HG02943 (cell line): ENCODE measurements at regions not wholly inside any gene's neighbourhood (a gene's known extent, or its start where the extent isn't known, plus 50 kb on each side); places are given as distances from the start of the nearest gene placed in this dataset.

Source experiments
- ATAC-seq: cut with Tn5 transposase; IDR thresholded peaks from one replicate; pipeline ENCODE4 v1.9.1; 2021; ENCODE audit warnings: mild to moderate bottlenecking, low read depth, moderate library complexity; ENCODE audit not compliant: unreplicated experiment

DNA sequence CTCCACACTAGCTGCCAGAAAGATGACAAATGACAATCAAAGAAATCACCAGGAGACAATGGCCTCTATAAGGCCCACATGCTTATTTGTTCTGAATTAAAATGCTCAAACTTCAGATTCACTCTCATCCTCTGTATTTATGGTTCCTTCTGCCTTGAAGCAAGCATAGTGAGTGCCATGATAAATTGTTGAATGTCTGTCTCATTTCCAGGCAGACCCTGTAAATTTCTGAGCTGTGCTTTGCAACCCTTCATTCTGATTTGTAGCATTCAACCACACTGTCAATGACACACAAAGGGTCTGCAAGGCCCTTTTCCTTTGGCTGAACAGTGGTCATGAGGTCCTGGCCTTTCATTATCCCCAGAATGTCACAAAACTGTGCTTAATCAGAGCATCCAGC is 506.6 kb upstream of the GHITM start:
- no peak for ATAC-seq

DNA sequence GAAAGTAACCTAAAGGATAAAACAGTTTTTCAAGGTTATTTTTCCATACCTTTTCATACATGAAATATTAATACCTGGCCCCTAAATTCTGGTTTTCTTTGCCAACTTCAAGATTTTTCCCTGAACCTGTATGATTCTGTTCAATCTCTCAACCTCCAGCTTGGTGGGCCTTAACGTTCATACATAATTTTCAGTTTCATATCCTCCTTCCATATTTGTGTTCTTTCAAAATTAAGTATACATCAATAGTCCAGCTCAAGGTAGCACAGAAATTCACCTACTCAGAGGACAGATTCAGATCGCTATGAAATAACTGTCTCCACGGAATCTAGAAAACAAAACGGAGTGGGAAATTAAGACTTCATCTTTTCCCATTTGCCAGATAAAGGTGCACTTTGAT is 505.8 kb upstream of the GHITM start:
- ATAC-seq, result no peak

DNA sequence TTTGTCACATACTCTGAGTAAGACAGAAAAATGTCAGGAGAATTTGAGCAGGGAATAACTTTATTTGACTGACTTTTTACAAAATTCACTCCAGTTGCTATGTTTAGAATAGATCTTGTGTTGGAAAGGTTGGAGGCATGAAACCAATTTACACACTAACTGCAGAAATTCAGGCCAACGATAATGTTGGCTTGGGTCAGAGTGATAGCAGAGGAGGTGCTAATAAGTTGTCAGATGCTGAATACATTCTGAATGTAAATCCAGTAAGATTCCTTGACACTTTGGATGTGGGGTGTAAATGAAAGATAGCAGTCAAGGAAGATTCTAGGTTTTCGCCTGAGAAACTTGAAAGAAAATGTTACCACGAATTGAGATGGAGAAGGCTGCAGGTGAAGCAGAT is 502.5 kb upstream of the GHITM start:
- ATAC-seq, result no peak

GRCh38 chr10:83647526-83647925 is 491.8 kb upstream of the GHITM start:
- no peak for ATAC-seq

- no peak for ATAC-seq
Observed at GRCh38 chr10:83648201-83648600, 491.1 kb upstream of the GHITM start.

DNA sequence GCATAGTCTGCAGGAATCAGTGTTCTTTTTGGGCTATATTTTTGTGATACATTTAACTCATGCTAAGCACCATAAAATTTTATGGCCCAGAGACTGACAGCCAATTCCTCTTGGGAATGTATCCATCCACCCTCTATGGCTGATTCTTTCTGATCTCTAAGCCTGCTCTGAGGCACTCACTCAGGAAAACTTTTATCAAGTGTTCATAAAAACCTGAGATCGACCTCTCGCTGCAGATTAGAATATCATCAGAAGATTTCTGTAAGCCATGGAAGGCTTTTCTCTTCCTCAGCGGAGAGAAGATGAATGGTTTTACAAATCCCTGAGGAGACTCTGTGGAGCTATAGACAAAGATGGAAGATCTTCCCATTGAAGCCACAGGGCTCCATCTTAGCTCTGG is 489.8 kb upstream of the GHITM start:
- no peak for ATAC-seq

- no peak for ATAC-seq
Observed at GRCh38 chr10:83654689-83655088, 484.6 kb upstream of the GHITM start.

DNA sequence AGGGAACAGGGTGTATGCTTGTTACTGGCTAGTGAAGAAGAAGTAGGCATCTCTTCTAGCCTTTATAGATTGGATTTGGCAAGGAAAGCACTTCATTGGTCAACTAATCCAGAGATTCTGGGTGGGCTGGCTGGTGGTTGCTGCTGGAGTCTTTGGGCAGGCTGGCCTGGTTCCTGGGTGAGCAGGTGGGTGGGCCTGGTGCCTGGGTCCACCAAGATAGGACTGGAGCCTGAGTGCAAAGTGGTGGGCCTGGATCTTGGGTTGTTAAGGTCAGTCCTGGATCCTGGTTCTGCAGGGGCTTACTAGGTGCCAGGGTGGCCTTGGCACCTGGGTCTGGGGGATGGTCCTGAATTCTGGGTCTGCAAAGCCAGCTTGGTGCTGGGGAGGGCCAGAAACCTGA is 482.4 kb upstream of the GHITM start:
- ATAC-seq, result no peak

GRCh38 chr10:83657487-83657886 is 481.8 kb upstream of the GHITM start:
- no peak for ATAC-seq

GRCh38 chr10:83663918-83664317 is 475.4 kb upstream of the GHITM start:
- no peak for ATAC-seq

DNA sequence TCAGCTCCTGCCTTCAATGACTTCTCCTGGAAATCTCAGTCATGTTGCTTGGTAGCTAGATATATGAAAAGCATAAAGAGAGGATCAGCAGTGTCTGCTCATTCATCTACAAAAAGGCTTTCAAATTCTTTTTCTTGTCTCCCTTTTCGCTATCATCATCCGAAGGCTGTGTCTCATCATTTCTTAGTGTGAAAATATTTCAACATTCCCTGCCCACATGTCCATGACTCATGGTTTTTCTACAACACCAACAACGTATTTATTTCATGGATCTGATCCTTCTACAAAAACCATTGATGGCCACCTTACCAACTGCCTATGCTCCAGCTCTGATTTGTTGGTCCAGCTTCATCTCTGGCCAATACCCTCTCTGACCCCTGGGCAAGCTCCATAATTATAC is 472.5 kb upstream of the GHITM start:
- no peak for ATAC-seq

- no peak for ATAC-seq
Observed at GRCh38 chr10:83667594-83667993, 471.7 kb upstream of the GHITM start.

GRCh38 chr10:83673316-83673715 is 466.0 kb upstream of the GHITM start:
- ATAC-seq, result no peak

DNA sequence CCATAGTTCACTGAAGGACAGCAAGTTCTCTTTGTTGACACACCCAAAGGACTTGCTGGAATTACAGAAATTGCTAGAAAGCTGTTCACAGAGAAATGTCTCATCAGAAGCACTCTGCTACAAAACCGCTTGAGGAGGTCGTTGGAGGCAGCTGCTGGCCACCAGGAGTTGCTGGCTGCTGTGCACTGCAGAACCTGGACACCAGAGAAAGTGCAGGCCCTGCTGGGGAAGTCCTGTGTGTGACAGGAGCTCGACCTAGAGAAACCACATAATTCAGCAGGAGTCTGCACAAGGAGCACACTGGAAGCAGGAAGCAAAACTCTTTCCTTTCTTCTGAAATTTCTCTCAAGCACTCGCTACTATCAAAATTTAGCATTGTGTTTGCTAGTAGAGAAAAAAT is 461.5 kb upstream of the GHITM start:
- ATAC-seq, result no peak

DNA sequence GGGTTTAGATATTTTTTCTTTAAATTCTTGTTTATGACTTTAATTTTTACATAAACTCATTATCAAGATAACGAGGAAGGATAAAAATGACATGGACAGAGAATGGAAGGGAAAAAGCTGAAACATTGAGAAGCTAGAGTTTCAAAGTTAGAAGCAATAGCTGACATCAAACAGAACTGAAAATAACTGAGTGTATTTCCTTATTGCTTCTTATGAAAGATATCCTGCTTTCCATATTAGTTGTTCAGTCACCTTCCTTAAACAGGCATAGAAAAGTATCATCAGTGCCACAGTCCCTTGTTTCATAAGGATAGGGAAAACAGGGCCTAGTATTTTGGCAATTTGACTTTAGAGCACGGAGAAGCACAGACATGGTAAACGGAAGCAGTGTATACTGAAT is 460.5 kb upstream of the GHITM start:
- ATAC-seq, result no peak

DNA sequence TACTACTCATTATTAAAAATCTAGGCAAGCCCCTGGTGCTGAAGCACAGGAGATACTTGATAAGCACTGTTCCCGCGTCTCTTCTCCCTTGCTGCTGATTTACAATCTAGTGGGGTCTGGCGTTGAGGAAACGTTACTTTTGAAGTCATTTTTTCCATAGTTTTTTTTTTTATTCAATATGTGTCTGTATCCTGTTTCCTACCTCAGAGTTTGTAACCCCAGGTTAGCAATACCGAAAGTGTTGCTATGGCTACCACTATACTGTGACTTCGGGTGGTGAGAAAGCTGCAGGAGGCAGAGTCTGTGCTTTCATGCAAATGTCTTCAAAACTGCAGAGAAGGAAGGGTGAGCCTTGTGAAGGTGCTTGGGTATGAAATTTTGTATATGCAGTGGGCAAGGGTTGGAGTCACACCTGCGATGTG is 458.8 kb upstream of the GHITM start:
- ATAC-seq, result peak; percentile 99

DNA sequence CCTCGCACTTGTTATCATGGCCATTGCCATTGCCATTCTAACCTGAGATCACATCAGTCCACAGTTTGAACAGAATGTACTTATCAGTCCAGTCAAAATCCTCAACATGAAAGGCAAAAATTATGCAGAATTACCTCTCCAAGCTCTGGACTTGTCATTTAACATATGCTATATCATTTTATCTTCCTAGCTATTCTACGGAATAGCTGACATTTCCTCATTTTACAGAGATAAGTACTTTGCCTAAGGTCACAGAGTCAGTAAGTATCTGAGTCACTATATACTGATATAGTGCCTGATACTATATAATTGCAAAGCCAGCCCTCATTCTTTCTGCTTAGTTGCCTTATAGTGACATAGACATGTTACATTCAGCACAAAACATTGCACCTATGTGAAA is 456.9 kb upstream of the GHITM start:
- ATAC-seq, result no peak

- no peak for ATAC-seq
Observed at GRCh38 chr10:83685458-83685857, 453.9 kb upstream of the GHITM start.

- ATAC-seq, result no peak
Observed at GRCh38 chr10:83691791-83692596, 447.3 kb upstream of the GHITM start.

- no peak for ATAC-seq
Observed at GRCh38 chr10:83698899-83699298, 440.4 kb upstream of the GHITM start.

DNA sequence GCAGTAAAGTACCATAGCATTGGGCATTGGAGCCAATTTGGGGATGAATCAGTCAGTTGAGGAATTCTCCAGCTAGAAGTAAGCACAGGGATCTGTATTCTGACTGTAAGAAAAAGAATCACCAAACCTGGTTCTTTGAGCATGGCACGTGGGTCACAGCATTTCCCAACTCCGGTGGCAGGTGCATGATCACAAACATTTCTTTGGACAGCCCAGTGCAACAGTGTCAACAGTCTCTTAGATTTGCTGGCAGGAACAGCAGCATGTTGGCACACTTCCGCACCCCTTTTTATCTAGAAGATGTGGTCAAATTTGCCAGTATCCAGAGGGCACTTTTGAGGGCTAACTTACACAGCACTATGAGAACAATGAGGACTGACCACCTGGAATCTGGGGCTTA is 437.5 kb upstream of the GHITM start:
- ATAC-seq, result no peak

DNA sequence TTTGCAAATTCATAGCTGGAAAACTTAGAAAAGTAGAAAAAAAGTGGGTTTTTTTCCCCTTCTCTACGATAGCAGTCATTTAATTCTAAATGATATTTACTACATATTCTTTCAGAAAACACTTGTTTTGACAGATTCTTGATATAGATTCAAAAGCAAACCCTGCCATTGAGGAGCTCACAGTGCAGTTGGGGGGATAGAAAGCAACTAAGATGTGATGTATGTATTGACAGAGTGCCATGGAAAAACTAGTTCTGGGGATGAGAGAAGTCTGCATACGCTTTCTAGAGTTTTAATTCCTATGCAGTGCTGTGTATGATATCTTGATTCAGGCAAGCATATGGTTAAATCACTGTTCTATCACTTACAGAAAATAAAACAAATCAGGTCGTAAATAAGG is 436.6 kb upstream of the GHITM start:
- ATAC-seq, result no peak

GRCh38 chr10:83706120-83706519 is 433.2 kb upstream of the GHITM start:
- no peak for ATAC-seq
